ENCODE measurements at regions not wholly inside any gene's neighbourhood (a gene's known extent, or its start where the extent isn't known, plus 50 kb on each side); places are given as distances from the start of the nearest gene placed in this dataset.

DNA sequence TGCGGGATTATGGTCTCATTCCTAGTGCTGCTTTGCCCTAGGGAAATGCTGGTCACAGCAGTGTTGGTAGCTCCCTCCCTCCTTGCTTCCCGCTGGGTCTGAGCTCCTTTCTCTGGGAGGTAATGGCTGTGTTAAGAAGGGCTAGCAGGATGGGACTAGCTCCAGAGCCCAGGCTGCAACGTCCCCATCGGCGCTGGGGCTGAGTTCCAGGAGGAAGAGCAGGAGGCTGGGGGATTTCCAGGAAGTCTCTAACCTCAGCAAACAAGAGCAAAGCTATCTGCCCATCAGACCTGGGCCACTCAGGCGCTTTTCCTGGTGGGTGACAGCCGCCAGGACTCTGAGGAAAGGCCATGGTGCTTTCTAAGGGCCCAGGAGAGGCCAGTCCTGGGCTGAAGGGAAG is 174.2 kb downstream of the DLL1 start (continued):
- TF ChIP-seq, protein P1, sequence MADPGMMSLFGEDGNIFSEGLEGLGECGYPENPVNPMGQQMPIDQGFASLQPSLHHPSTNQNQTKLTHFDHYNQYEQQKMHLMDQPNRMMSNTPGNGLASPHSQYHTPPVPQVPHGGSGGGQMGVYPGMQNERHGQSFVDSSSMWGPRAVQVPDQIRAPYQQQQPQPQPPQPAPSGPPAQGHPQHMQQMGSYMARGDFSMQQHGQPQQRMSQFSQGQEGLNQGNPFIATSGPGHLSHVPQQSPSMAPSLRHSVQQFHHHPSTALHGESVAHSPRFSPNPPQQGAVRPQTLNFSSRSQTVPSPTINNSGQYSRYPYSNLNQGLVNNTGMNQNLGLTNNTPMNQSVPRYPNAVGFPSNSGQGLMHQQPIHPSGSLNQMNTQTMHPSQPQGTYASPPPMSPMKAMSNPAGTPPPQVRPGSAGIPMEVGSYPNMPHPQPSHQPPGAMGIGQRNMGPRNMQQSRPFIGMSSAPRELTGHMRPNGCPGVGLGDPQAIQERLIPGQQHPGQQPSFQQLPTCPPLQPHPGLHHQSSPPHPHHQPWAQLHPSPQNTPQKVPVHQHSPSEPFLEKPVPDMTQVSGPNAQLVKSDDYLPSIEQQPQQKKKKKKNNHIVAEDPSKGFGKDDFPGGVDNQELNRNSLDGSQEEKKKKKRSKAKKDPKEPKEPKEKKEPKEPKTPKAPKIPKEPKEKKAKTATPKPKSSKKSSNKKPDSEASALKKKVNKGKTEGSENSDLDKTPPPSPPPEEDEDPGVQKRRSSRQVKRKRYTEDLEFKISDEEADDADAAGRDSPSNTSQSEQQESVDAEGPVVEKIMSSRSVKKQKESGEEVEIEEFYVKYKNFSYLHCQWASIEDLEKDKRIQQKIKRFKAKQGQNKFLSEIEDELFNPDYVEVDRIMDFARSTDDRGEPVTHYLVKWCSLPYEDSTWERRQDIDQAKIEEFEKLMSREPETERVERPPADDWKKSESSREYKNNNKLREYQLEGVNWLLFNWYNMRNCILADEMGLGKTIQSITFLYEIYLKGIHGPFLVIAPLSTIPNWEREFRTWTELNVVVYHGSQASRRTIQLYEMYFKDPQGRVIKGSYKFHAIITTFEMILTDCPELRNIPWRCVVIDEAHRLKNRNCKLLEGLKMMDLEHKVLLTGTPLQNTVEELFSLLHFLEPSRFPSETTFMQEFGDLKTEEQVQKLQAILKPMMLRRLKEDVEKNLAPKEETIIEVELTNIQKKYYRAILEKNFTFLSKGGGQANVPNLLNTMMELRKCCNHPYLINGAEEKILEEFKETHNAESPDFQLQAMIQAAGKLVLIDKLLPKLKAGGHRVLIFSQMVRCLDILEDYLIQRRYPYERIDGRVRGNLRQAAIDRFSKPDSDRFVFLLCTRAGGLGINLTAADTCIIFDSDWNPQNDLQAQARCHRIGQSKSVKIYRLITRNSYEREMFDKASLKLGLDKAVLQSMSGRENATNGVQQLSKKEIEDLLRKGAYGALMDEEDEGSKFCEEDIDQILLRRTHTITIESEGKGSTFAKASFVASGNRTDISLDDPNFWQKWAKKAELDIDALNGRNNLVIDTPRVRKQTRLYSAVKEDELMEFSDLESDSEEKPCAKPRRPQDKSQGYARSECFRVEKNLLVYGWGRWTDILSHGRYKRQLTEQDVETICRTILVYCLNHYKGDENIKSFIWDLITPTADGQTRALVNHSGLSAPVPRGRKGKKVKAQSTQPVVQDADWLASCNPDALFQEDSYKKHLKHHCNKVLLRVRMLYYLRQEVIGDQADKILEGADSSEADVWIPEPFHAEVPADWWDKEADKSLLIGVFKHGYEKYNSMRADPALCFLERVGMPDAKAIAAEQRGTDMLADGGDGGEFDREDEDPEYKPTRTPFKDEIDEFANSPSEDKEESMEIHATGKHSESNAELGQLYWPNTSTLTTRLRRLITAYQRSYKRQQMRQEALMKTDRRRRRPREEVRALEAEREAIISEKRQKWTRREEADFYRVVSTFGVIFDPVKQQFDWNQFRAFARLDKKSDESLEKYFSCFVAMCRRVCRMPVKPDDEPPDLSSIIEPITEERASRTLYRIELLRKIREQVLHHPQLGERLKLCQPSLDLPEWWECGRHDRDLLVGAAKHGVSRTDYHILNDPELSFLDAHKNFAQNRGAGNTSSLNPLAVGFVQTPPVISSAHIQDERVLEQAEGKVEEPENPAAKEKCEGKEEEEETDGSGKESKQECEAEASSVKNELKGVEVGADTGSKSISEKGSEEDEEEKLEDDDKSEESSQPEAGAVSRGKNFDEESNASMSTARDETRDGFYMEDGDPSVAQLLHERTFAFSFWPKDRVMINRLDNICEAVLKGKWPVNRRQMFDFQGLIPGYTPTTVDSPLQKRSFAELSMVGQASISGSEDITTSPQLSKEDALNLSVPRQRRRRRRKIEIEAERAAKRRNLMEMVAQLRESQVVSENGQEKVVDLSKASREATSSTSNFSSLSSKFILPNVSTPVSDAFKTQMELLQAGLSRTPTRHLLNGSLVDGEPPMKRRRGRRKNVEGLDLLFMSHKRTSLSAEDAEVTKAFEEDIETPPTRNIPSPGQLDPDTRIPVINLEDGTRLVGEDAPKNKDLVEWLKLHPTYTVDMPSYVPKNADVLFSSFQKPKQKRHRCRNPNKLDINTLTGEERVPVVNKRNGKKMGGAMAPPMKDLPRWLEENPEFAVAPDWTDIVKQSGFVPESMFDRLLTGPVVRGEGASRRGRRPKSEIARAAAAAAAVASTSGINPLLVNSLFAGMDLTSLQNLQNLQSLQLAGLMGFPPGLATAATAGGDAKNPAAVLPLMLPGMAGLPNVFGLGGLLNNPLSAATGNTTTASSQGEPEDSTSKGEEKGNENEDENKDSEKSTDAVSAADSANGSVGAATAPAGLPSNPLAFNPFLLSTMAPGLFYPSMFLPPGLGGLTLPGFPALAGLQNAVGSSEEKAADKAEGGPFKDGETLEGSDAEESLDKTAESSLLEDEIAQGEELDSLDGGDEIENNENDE (IDR thresholded peaks at IDR 0.05; ENCODE audit: insufficient replicate concordance, low read length), result no peak
- no peak for TF ChIP-seq SAP30 (IDR thresholded peaks at IDR 0.05; ENCODE audit: insufficient read depth, insufficient replicate concordance, low read length)

Data from H1 (cell line).